Caco-2 (cell line): ENCODE measurements at regions not wholly inside any gene's neighbourhood (a gene's known extent, or its start where the extent isn't known, plus 50 kb on each side); places are given as distances from the start of the nearest gene placed in this dataset.

Experiments used
- BruUV-seq: library from RNA; stranded (reverse); fragments of 400-500 nt; replicated peaks from 2 replicates; lab custom pipeline; 2021; lab: Mats Ljungman, UMichigan
- CTCF ChIA-PET: fragments of 300-600 bp; sonication (Branson Sonifier 250); formaldehyde crosslinking; loops from one replicate; lab custom pipeline; 2022; ENCODE audit warnings: antibody characterized with exemption; lab: Charles Lee
- POLR2A ChIA-PET: fragments of 300-600 bp; sonication (Branson Sonifier 250); formaldehyde crosslinking; loops from one replicate; lab custom pipeline; 2022; ENCODE audit warnings: antibody characterized with exemption; lab: Charles Lee
- DNase-seq, 2 experiments: peaks; one replicate each; pipeline versions ENCODE4 v3.0.0 to v3.0.0-alpha.2; 2020 to 2022
- H3K27me3 ChIP-seq: replicated peaks from 2 replicates; pipeline ENCODE4 v1.6.0; 2011; ENCODE audit warnings: low read length; ENCODE audit not compliant: control insufficient read depth, insufficient read depth
- H3K36me3 ChIP-seq: 2 replicates; pipeline ENCODE4 v1.5.1; 2011; ENCODE audit warnings: low read length; ENCODE audit not compliant: control insufficient read depth, insufficient read depth
- H3K4me1 ChIP-seq: fragments of 250-450 bp; sonication (Bioruptor Pico); 2 replicates; pipeline ENCODE4 v1.5.1; 2020; ENCODE audit warnings: mild to moderate bottlenecking
- H3K4me3 ChIP-seq: 2 replicates; pipeline ENCODE4 v1.5.1; 2011; ENCODE audit warnings: low read depth, mild to moderate bottlenecking, control low read depth, low read length
- H3K9me3 ChIP-seq: fragments of 250-450 bp; sonication (Bioruptor Pico); 2 replicates; pipeline ENCODE4 v1.5.1; 2020; ENCODE audit warnings: mild to moderate bottlenecking, moderate library complexity
- H3K27ac Mint-ChIP-seq: one replicate; pipeline ENCODE4 v1.8.0; 2022; ENCODE audit warnings: mixed read lengths; ENCODE audit not compliant: unreplicated experiment
- H3K27me3 Mint-ChIP-seq: one replicate; pipeline ENCODE4 v1.8.0; 2022; ENCODE audit warnings: mixed read lengths; ENCODE audit not compliant: insufficient read depth, unreplicated experiment
- H3K36me3 Mint-ChIP-seq: one replicate; pipeline ENCODE4 v1.8.0; 2022; ENCODE audit warnings: mild to moderate bottlenecking, mixed read lengths; ENCODE audit not compliant: insufficient read depth, unreplicated experiment
- H3K4me1 Mint-ChIP-seq: one replicate; pipeline ENCODE4 v1.8.0; 2022; ENCODE audit warnings: low read depth, mixed read lengths; ENCODE audit not compliant: unreplicated experiment
- H3K4me3 Mint-ChIP-seq: one replicate; pipeline ENCODE4 v1.8.0; 2022; ENCODE audit warnings: mild to moderate bottlenecking, moderate library complexity, mixed read lengths; ENCODE audit not compliant: unreplicated experiment
- H3K9me3 Mint-ChIP-seq: one replicate; pipeline ENCODE4 v1.8.0; 2022; ENCODE audit warnings: mixed read lengths; ENCODE audit not compliant: unreplicated experiment
- intact Hi-C: fragments of 100-400 bp; cut with micrococcal nuclease; formaldehyde crosslinking; loops from one replicate; pipeline ENCODE4 v1.10.0; 2022; ENCODE audit not compliant: unreplicated experiment
- TF ChIP-seq, protein P1 (sequence below), 2 experiments: fragments of 200-600 bp in 1 of 2; IDR thresholded peaks; 1 replicate in 1 of 2; 2 replicates in 1 of 2; pipeline versions ENCODE4 v1.5.1 to v1.8.0; 2011 to 2022; ENCODE audit warnings: antibody characterized with exemption in 1 of 2, control low read depth in 1 of 2, inconsistent platforms in 1 of 2, low read depth in 1 of 2, low read length in 1 of 2, mild to moderate bottlenecking in 1 of 2, moderate library complexity in 1 of 2; ENCODE audit not compliant: insufficient read depth in 1 of 2, severe bottlenecking in 1 of 2, unreplicated experiment in 1 of 2

DNA sequence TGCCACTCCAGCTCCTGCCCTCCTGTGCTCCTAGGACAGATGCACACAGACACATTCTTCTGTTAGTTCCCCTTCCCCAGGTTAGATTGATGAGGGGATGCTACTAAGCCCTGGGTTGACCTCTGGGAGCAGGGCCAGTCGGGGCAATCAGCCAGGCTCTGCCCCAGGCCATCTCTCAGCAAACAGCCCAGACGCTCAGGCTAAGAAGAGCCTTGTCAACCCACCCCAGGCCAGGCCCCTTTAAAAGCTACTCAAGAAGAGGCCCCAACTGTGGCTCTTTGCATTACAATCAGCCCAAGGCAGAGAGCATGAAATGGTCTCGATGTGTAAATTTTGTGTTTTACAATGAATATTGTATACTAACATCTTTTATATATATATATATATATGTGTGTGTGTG lies 107.4 kb downstream of the TFAP2A start:
- Histone ChIP-seq H3K4me1 (no peaks in the 10 kb centered on the region), H3K9me3 (no peaks in the 10 kb centered on the region), H3K4me3 (no peak overlapping the region), H3K36me3 (no peaks in the 10 kb centered on the region), H3K27me3 (no peaks in the 10 kb centered on the region; the same call in 1 of the 2 replicates)
- no peak overlapping the region for H3K4me3 Mint-ChIP-seq
- TF ChIP-seq, protein P1, sequence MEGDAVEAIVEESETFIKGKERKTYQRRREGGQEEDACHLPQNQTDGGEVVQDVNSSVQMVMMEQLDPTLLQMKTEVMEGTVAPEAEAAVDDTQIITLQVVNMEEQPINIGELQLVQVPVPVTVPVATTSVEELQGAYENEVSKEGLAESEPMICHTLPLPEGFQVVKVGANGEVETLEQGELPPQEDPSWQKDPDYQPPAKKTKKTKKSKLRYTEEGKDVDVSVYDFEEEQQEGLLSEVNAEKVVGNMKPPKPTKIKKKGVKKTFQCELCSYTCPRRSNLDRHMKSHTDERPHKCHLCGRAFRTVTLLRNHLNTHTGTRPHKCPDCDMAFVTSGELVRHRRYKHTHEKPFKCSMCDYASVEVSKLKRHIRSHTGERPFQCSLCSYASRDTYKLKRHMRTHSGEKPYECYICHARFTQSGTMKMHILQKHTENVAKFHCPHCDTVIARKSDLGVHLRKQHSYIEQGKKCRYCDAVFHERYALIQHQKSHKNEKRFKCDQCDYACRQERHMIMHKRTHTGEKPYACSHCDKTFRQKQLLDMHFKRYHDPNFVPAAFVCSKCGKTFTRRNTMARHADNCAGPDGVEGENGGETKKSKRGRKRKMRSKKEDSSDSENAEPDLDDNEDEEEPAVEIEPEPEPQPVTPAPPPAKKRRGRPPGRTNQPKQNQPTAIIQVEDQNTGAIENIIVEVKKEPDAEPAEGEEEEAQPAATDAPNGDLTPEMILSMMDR (IDR thresholded peaks at IDR 0.05; ENCODE audit: insufficient read depth in 1 of 2, low read depth in 1 of 2, low read length in 1 of 2, severe bottlenecking in 1 of 2, unreplicated experiment in 1 of 2): no peak
- no TSS peak for BruUV-seq
- no peak for DNase-seq
- CTCF ChIA-PET: no interaction called here
- no peaks in the 10 kb centered on the region for H3K27me3 Mint-ChIP-seq
- no peak overlapping the region for H3K27ac Mint-ChIP-seq
- H3K9me3 Mint-ChIP-seq: no peaks in the 10 kb centered on the region
- no peaks in the 10 kb centered on the region for H3K4me1 Mint-ChIP-seq
- POLR2A ChIA-PET: no interaction called here
- intact Hi-C loops: no loop called here
- no peaks in the 10 kb centered on the region for H3K36me3 Mint-ChIP-seq

DNA sequence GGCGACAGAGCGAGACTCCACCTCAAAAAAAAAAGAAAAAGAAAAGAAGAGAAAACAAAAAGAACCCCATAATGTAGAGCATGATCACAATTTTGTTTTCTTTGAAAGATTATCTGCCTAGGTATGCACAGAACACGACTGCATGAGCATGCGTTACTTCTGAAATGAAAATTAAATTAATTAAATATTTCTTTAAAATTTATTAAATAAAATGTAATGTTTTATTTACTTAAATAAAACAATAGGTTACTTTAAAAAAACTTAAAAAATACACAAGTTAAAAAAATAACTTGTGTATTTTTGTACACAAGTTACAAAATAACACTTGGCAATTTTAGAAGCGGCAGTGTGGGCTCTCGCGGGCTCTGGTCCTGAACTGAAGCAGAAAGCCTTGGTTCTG lies 107.8 kb downstream of the TFAP2A start:
- Mint-ChIP-seq H3K4me3 (no peak overlapping the region), H3K4me1 (no peaks in the 10 kb centered on the region), H3K27ac (no peak overlapping the region), H3K27me3 (no peaks in the 10 kb centered on the region), H3K9me3 (no peaks in the 10 kb centered on the region), H3K36me3 (no peaks in the 10 kb centered on the region)
- H3K4me1 ChIP-seq: no peaks in the 10 kb centered on the region
- no peaks in the 10 kb centered on the region; the same call in 1 of the 2 replicates for H3K27me3 ChIP-seq
- no peak for DNase-seq
- CTCF ChIA-PET: no interaction called here
- H3K36me3 ChIP-seq: no peaks in the 10 kb centered on the region
- POLR2A ChIA-PET: no interaction called here
- BruUV-seq: no TSS peak
- TF ChIP-seq, protein P1 (IDR thresholded peaks at IDR 0.05; ENCODE audit: insufficient read depth in 1 of 2, low read depth in 1 of 2, low read length in 1 of 2, severe bottlenecking in 1 of 2, unreplicated experiment in 1 of 2): no peak
- H3K9me3 ChIP-seq: no peaks in the 10 kb centered on the region
- no peak overlapping the region for H3K4me3 ChIP-seq
- intact Hi-C loops: no loop called here

DNA sequence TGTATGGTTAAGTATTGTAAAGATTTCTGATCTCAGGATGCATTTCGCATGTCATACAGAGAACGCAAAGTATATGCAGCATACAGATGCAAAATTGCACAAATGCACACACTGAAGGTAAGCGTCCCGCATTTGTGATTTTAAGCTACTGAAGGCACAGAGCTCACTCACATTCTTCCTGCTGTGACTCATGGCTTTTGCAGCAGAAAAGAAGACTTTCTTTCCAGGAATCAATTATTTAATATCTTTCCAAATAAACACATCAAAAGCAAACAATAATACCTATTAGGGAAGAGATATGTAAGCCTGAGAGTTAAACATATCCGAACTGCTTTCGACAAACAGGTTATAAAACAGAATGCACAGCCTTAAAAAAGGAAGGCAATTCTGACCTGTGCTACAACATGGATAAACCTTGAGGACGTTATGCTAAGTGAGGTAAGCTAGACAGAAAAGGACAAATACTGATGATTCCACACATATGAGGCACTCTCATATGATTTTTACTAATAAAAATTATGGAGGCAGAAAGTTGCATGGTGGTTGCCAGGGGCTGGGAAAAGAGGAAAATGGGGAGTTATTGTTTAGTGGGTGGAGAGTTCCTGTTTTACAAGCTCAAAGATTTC lies 109.0 kb downstream of the TFAP2A start:
- ChIA-PET POLR2A (no interaction called here), CTCF (no interaction called here)
- TF ChIP-seq, protein P1 (IDR thresholded peaks at IDR 0.05; ENCODE audit: insufficient read depth in 1 of 2, low read depth in 1 of 2, low read length in 1 of 2, severe bottlenecking in 1 of 2, unreplicated experiment in 1 of 2): no peak
- no peaks in the 10 kb centered on the region for H3K9me3 ChIP-seq
- no TSS peak for BruUV-seq
- no peaks in the 10 kb centered on the region for H3K4me1 Mint-ChIP-seq
- H3K27me3 ChIP-seq: no peaks in the 10 kb centered on the region; the same call in 1 of the 2 replicates
- no peak for DNase-seq
- no peaks in the 10 kb centered on the region for H3K9me3 Mint-ChIP-seq
- no peak overlapping the region for H3K4me3 Mint-ChIP-seq
- H3K36me3 Mint-ChIP-seq: no peaks in the 10 kb centered on the region
- H3K27me3 Mint-ChIP-seq: no peaks in the 10 kb centered on the region
- H3K36me3 ChIP-seq: no peaks in the 10 kb centered on the region
- no peak overlapping the region for H3K27ac Mint-ChIP-seq
- intact Hi-C loops: no loop called here
- no peak overlapping the region for H3K4me3 ChIP-seq
- no peaks in the 10 kb centered on the region for H3K4me1 ChIP-seq
